ENCODE measurements at regions not wholly inside any gene's neighbourhood (a gene's known extent, or its start where the extent isn't known, plus 50 kb on each side); places are given as distances from the start of the nearest gene placed in this dataset.

- TF ChIP-seq ARHGAP35 (CRISPR knock-in tag; IDR thresholded peaks at IDR 0.05; ENCODE audit: borderline replicate concordance) (no peak), ZNF691 (CRISPR knock-in tag; IDR thresholded peaks at IDR 0.05; ENCODE audit: borderline replicate concordance, low read depth) (no peak), CTCF (CRISPR knock-in tag; IDR thresholded peaks at IDR 0.05) (no peak)
Observed at GRCh38 chr5:84478603-84479002, 93.9 kb upstream of the EDIL3 start.

All from HepG2 (cell line).